HG03108 (cell line): ENCODE measurements at regions not wholly inside any gene's neighbourhood (a gene's known extent, or its start where the extent isn't known, plus 50 kb on each side); places are given as distances from the start of the nearest gene placed in this dataset.

Experiments used
- ATAC-seq: cut with Tn5 transposase; IDR thresholded peaks from one replicate; pipeline ENCODE4 v1.9.1; 2021; ENCODE audit warnings: moderate library complexity; ENCODE audit not compliant: unreplicated experiment

GRCh38 chr5:96340357-96340756, 92.7 kb downstream of the PCSK1 start:
- ATAC-seq, result no peak

GRCh38 chr5:96339862-96340261, 93.2 kb downstream of the PCSK1 start:
- no peak for ATAC-seq

- no peak for ATAC-seq
Observed at GRCh38 chr5:96338624-96339415, 94.2 kb downstream of the PCSK1 start.

- peak; percentile 71 for ATAC-seq
Observed at GRCh38 chr5:96338091-96338490, 95.0 kb downstream of the PCSK1 start.

GRCh38 chr5:96337048-96337781, 95.8 kb downstream of the PCSK1 start:
- no peak for ATAC-seq

GRCh38 chr5:96336351-96336985, 96.6 kb downstream of the PCSK1 start:
- ATAC-seq, result peak; percentile 44

- ATAC-seq, result no peak
Observed at GRCh38 chr5:96335873-96336272, 97.2 kb downstream of the PCSK1 start.

- ATAC-seq, result no peak
Observed at GRCh38 chr5:96333391-96333790, 99.7 kb downstream of the PCSK1 start.

- no peak for ATAC-seq
Observed at GRCh38 chr5:96332535-96333366, 100.3 kb downstream of the PCSK1 start.

- ATAC-seq, result no peak
Observed at GRCh38 chr5:96331681-96332361, 101.2 kb downstream of the PCSK1 start.

GRCh38 chr5:96331210-96331609, 101.8 kb downstream of the PCSK1 start:
- ATAC-seq, result no peak

- no peak for ATAC-seq
Observed at GRCh38 chr5:96330530-96331140, 102.4 kb downstream of the PCSK1 start.

GRCh38 chr5:96329886-96330529, 103.0 kb downstream of the PCSK1 start:
- no peak for ATAC-seq

GRCh38 chr5:96329289-96329688, 103.8 kb downstream of the PCSK1 start:
- ATAC-seq, result no peak

- ATAC-seq, result no peak
Observed at GRCh38 chr5:96327722-96328121, 105.3 kb downstream of the PCSK1 start.

GRCh38 chr5:96326902-96327301, 106.1 kb downstream of the PCSK1 start:
- peak; percentile 67 for ATAC-seq

GRCh38 chr5:96324708-96325107, 108.3 kb downstream of the PCSK1 start:
- ATAC-seq, result no peak

GRCh38 chr5:96322865-96323264, 110.2 kb downstream of the PCSK1 start:
- no peak for ATAC-seq

- no peak for ATAC-seq
Observed at GRCh38 chr5:96322217-96322616, 110.8 kb downstream of the PCSK1 start.
